DND-41 (cell line): ENCODE measurements at regions not wholly inside any gene's neighbourhood (a gene's known extent, or its start where the extent isn't known, plus 50 kb on each side); places are given as distances from the start of the nearest gene placed in this dataset.

ENCODE experiments used
- CTCF ChIP-seq: IDR thresholded peaks from 2 replicates; pipeline ENCODE4 v1.5.1; 2012; ENCODE audit warnings: borderline replicate concordance, low read length, moderate library complexity, mild to moderate bottlenecking; ENCODE audit not compliant: poor library complexity, severe bottlenecking; ENCODE audit errors: extremely low read depth
- EZH2 ChIP-seq: IDR thresholded peaks from 3 replicates; pipeline ENCODE4 v1.6.1; 2012; ENCODE audit warnings: borderline replicate concordance, low read depth, mild to moderate bottlenecking, moderate library complexity, low read length, inconsistent platforms; ENCODE audit not compliant: severe bottlenecking

GRCh38 chr12:46930101-46930500 lies 104.3 kb upstream of the SLC38A4 start:
- TF ChIP-seq EZH2 (no peak), CTCF (no peak)
